Natural killer cell (primary cell): ENCODE measurements at regions not wholly inside any gene's neighbourhood (a gene's known extent, or its start where the extent isn't known, plus 50 kb on each side); places are given as distances from the start of the nearest gene placed in this dataset.

Experiments used
- ATAC-seq, 3 donors: fragments of 150-1000 bp in 2 of 3; fragments of 200-7000 bp in 1 of 3; cut with Tn5 transposase; 1 replicate in 1 of 3; 2 replicates in 2 of 3; pipeline ENCODE4 v1.10.0; 2021; ENCODE audit warnings: mild to moderate bottlenecking in 2 of 3, moderate library complexity in 2 of 3
- DNase-seq, 2 donors: peaks; one replicate each; pipeline versions ENCODE4 v3.0.0 to v3.0.0-alpha.2; 2013 to 2021; ENCODE audit warnings: mixed read lengths in 1 of 2
- H3K27ac ChIP-seq: one replicate; pipeline ENCODE4 v1.5.1; 2013; ENCODE audit warnings: mild to moderate bottlenecking, low read length
- H3K27me3 ChIP-seq: one replicate; pipeline ENCODE4 v1.6.1; 2013; ENCODE audit warnings: low read length; ENCODE audit not compliant: control insufficient read depth, insufficient read depth
- H3K36me3 ChIP-seq: one replicate; pipeline ENCODE4 v1.6.1; 2013; ENCODE audit warnings: low read length; ENCODE audit not compliant: control insufficient read depth, insufficient read depth
- H3K4me1 ChIP-seq: one replicate; pipeline ENCODE4 v1.6.1; 2013; ENCODE audit warnings: low read length; ENCODE audit not compliant: control insufficient read depth, insufficient read depth
- H3K4me3 ChIP-seq: one replicate; pipeline ENCODE4 v1.5.1; 2013; ENCODE audit warnings: low read length
- H3K9me3 ChIP-seq: one replicate; pipeline ENCODE4 v1.6.1; 2013; ENCODE audit warnings: low read length; ENCODE audit not compliant: control insufficient read depth, insufficient read depth
- H3K27ac Mint-ChIP-seq, 2 donors: one replicate each; pipeline ENCODE4 v1.8.0; 2022; ENCODE audit warnings: mild to moderate bottlenecking in 2 of 2, mixed read lengths in 2 of 2, moderate library complexity in 1 of 2
- H3K27me3 Mint-ChIP-seq, 2 donors: one replicate each; pipeline ENCODE4 v1.8.0; 2022; ENCODE audit warnings: low read depth in 2 of 2, mixed read lengths in 2 of 2
- H3K36me3 Mint-ChIP-seq: one replicate; pipeline ENCODE4 v1.8.0; 2022; ENCODE audit warnings: mixed read lengths
- H3K4me1 Mint-ChIP-seq, 2 donors: one replicate each; pipeline ENCODE4 v1.8.0; 2022; ENCODE audit warnings: mixed read lengths in 2 of 2
- H3K4me3 Mint-ChIP-seq: one replicate; pipeline ENCODE4 v1.8.0; 2022; ENCODE audit warnings: mild to moderate bottlenecking, moderate library complexity, mixed read lengths
- H3K9me3 Mint-ChIP-seq, 2 donors: one replicate each; pipeline ENCODE4 v1.8.0; 2022; ENCODE audit warnings: mixed read lengths in 2 of 2
- WGBS: methylation state at CpG from one replicate; pipeline ENCODE4 v1.1.7; 2013; ENCODE audit warnings: missing lambda C conversion rate; ENCODE audit not compliant: insufficient coverage; 5-methylcytosine and 5-hydroxymethylcytosine counted together
- intact Hi-C: fragments of 100-400 bp; cut with micrococcal nuclease; formaldehyde crosslinking; loops from one replicate; pipeline ENCODE4 v1.14.2; 2022
- TF ChIP-seq, protein P1 (sequence below): fragments of 200-600 bp; IDR thresholded peaks from one replicate; pipeline ENCODE4 v1.8.0; 2022; ENCODE audit warnings: antibody characterized with exemption

DNA sequence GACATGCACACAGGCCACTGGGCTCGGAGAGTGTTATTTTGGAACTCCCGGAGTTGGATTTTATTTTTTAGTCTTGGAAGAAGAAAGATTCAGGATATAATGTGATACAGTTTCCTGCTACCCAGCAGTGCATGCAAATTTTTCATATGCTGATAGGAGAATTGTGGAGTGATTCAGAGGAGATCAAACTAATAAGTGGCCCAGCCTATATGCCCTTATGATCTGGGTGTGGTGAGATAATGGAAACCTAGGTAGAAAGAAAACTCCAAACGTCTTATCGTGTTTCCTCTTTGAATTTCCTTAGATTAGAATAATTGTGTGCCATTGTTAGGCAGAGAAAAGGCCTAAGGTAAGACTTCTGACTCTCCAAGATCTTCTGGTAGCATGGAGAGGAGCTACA lies 401.2 kb upstream of the BTBD3 start:
- no peak overlapping the region for H3K27ac ChIP-seq
- Mint-ChIP-seq H3K4me1 (no peaks in the 10 kb centered on the region), H3K27me3 (no peaks in the 10 kb centered on the region), H3K4me3 (no peak overlapping the region), H3K36me3 (no peaks in the 10 kb centered on the region), H3K27ac (no peak overlapping the region), H3K9me3 (peaks cover 3 to 8% of the 10 kb centered on the region in 2 donors)
- no peaks in the 10 kb centered on the region for H3K27me3 ChIP-seq
- TF ChIP-seq, protein P1, sequence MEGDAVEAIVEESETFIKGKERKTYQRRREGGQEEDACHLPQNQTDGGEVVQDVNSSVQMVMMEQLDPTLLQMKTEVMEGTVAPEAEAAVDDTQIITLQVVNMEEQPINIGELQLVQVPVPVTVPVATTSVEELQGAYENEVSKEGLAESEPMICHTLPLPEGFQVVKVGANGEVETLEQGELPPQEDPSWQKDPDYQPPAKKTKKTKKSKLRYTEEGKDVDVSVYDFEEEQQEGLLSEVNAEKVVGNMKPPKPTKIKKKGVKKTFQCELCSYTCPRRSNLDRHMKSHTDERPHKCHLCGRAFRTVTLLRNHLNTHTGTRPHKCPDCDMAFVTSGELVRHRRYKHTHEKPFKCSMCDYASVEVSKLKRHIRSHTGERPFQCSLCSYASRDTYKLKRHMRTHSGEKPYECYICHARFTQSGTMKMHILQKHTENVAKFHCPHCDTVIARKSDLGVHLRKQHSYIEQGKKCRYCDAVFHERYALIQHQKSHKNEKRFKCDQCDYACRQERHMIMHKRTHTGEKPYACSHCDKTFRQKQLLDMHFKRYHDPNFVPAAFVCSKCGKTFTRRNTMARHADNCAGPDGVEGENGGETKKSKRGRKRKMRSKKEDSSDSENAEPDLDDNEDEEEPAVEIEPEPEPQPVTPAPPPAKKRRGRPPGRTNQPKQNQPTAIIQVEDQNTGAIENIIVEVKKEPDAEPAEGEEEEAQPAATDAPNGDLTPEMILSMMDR: no peak
- H3K4me1 ChIP-seq: no peaks in the 10 kb centered on the region
- H3K4me3 ChIP-seq: no peak overlapping the region
- intact Hi-C loops: no loop called here
- ATAC-seq: no peak
- DNase-seq: no peak
- WGBS: 87% methylated on average over 4 of the region's 4 CpGs
- no peaks in the 10 kb centered on the region for H3K9me3 ChIP-seq
- H3K36me3 ChIP-seq: no peaks in the 10 kb centered on the region

DNA sequence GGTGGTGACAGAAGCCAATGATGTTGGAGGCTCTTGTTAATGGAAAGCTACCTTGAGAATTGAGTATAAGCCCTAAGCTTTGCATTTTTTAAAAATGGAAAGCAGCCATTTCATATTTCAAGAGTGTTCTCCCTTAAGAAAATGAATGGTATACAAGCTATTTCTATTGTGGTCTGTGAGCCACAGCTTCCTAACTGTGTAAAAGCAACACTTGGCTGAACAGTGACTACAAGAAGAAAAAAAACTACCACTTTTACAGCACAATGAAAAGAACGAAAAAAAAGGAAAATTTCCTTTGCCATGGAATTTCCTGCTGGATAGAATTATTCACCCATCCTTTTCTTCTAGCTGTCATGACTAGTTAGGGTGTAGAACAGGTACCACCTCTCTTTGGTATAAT lies 397.1 kb upstream of the BTBD3 start:
- intact Hi-C loops: no loop called here
- ATAC-seq (no peak), DNase-seq (no peak)
- WGBS: no CpG with 5 or more reads among the region's 1 CpG
- Mint-ChIP-seq H3K27me3 (no peaks in the 10 kb centered on the region), H3K27ac (no peak overlapping the region), H3K4me1 (no peaks in the 10 kb centered on the region), H3K4me3 (no peak overlapping the region), H3K36me3 (no peaks in the 10 kb centered on the region), H3K9me3 (peaks cover 9 to 13% of the 10 kb centered on the region in 2 donors)
- TF ChIP-seq, protein P1: no peak
- Histone ChIP-seq H3K27me3 (no peaks in the 10 kb centered on the region), H3K9me3 (no peaks in the 10 kb centered on the region), H3K4me3 (no peak overlapping the region), H3K4me1 (no peaks in the 10 kb centered on the region), H3K36me3 (no peaks in the 10 kb centered on the region), H3K27ac (no peak overlapping the region)

DNA sequence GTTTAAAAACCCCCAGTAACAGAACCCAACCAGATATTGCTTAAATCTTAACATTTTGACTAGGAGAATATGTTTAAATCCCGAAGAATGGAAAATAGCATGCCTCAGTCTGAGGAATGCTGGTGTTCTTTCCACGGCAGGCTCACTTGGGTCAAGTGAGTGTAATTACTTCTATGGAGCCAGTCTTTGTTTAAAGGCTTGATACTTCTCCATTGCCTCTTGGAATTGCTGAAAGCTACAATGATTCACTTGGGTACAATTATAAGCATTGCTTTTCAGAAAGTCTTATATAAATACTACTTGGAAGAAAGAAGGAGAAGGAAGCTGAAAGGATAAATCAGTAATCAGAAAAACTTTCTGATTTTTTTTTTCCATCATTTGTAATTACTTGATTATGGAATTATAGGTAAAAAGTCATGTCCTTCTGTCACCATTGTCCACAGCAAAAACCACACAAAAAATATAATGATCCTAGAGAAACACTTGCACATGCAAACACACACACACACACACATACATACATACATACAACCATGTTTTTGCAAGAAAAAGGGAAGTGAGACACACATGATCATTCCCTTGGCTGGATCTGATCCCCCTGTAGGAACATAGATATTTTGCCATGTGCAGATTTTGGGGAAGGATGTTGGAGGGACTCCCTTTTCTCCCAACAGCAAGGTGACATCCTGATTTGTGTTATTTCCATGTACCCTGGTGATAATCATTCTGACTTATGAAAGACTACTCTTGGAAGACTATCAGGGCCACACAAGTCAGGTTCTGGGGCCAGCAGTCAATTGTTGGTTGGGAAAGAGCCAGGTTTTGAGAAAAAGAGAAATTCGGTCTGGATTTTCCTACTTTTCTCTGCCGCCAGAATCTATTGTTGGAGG lies 396.0 kb upstream of the BTBD3 start:
- H3K4me3 Mint-ChIP-seq: no peak overlapping the region
- intact Hi-C loops: no loop called here
- H3K4me1 Mint-ChIP-seq: no peaks in the 10 kb centered on the region
- H3K27me3 Mint-ChIP-seq: no peaks in the 10 kb centered on the region
- Histone ChIP-seq H3K36me3 (no peaks in the 10 kb centered on the region), H3K9me3 (no peaks in the 10 kb centered on the region), H3K4me3 (no peak overlapping the region), H3K4me1 (no peaks in the 10 kb centered on the region), H3K27ac (no peak overlapping the region), H3K27me3 (no peaks in the 10 kb centered on the region)
- 87% methylated on average over 4 of the region's 4 CpGs for WGBS
- TF ChIP-seq, protein P1: no peak
- H3K9me3 Mint-ChIP-seq: peaks cover 9 to 13% of the 10 kb centered on the region in 2 donors
- no peak overlapping the region for H3K27ac Mint-ChIP-seq
- no peak for ATAC-seq
- no peaks in the 10 kb centered on the region for H3K36me3 Mint-ChIP-seq
- DNase-seq: no peak

DNA sequence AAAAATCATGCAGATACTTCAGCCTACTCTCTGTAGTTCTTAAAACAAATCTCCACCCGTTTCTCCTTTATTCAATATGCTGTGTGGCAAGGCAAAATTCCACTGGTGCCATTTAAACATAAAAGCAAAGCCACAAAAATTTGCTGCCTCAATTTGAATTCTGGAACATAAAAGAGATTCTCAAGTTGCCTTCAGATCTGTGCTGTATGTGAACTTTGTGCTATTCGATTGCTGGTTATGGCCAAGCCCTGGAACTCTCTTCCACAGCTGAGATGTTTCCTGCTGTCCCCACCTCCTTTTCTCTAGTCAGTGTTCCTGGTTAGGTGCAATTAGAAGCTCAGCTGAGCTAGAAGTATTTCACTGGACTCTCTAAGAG lies 395.3 kb upstream of the BTBD3 start:
- no peaks in the 10 kb centered on the region for H3K4me1 Mint-ChIP-seq
- no peaks in the 10 kb centered on the region for H3K36me3 ChIP-seq
- WGBS: 83% methylated on average over 2 of the region's 2 CpGs
- no peaks in the 10 kb centered on the region for H3K36me3 Mint-ChIP-seq
- no peaks in the 10 kb centered on the region for H3K9me3 ChIP-seq
- no peaks in the 10 kb centered on the region for H3K4me1 ChIP-seq
- no peak overlapping the region for H3K4me3 Mint-ChIP-seq
- H3K27me3 Mint-ChIP-seq: no peaks in the 10 kb centered on the region
- H3K4me3 ChIP-seq: no peak overlapping the region
- no peak overlapping the region for H3K27ac ChIP-seq
- ATAC-seq (no peak), DNase-seq (no peak)
- TF ChIP-seq, protein P1: no peak
- intact Hi-C loops: no loop called here
- peaks cover 9 to 13% of the 10 kb centered on the region in 2 donors for H3K9me3 Mint-ChIP-seq
- no peaks in the 10 kb centered on the region for H3K27me3 ChIP-seq
- no peak overlapping the region for H3K27ac Mint-ChIP-seq
